SK-N-SH treated with all-trans-retinoic acid at 6 μM for 48 hours (cell line): ENCODE measurements at regions not wholly inside any gene's neighbourhood (a gene's known extent, or its start where the extent isn't known, plus 50 kb on each side); places are given as distances from the start of the nearest gene placed in this dataset.

Experiments
- ARNTL ChIP-seq: fragments of 450-650 bp; formaldehyde crosslinking; IDR thresholded peaks from 2 replicates; pipeline ENCODE4 v1.5.0; 2020; ENCODE audit warnings: low read depth, mild to moderate bottlenecking, moderate library complexity, borderline replicate concordance
- CSDC2 ChIP-seq: fragments of 250-450 bp; sonication (Bioruptor Pico); IDR thresholded peaks from 2 replicates; pipeline ENCODE4 v1.5.0; 2020; ENCODE audit warnings: mild to moderate bottlenecking, moderate library complexity
- GLIS3 ChIP-seq: fragments of 250-450 bp; sonication (Bioruptor Pico); IDR thresholded peaks from 2 replicates; pipeline ENCODE4 v1.5.0; 2020; ENCODE audit warnings: mild to moderate bottlenecking, moderate library complexity
- ISL1 ChIP-seq: fragments of 250-450 bp; sonication (Bioruptor Pico); IDR thresholded peaks from 2 replicates; pipeline ENCODE4 v2.1.2; 2022; ENCODE audit warnings: mild to moderate bottlenecking, moderate library complexity
- OSR1 ChIP-seq: fragments of 250-450 bp; sonication (Bioruptor Pico); IDR thresholded peaks from 2 replicates; pipeline ENCODE4 v1.8.0; 2022; ENCODE audit warnings: moderate library complexity, mild to moderate bottlenecking, inconsistent platforms
- PPARA ChIP-seq: fragments of 250-450 bp; sonication (Bioruptor Pico); IDR thresholded peaks from 2 replicates; pipeline ENCODE4 v1.5.0; 2020; ENCODE audit warnings: mild to moderate bottlenecking, borderline replicate concordance
- ZC3H10 ChIP-seq: fragments of 250-450 bp; sonication (Bioruptor Pico); IDR thresholded peaks from 2 replicates; pipeline ENCODE4 v1.5.1; 2021; ENCODE audit warnings: mild to moderate bottlenecking, moderate library complexity
- ZFP3 ChIP-seq: fragments of 250-450 bp; sonication (Bioruptor Pico); IDR thresholded peaks from 2 replicates; pipeline ENCODE4 v1.5.0; 2020; ENCODE audit warnings: mild to moderate bottlenecking, moderate library complexity
- ZNF565 ChIP-seq: fragments of 450-650 bp; formaldehyde crosslinking; conservative IDR thresholded peaks from 2 replicates; pipeline ENCODE4 v1.5.0; 2020; ENCODE audit warnings: low read depth, mild to moderate bottlenecking, moderate library complexity
- ZNF70 ChIP-seq: fragments of 450-650 bp; formaldehyde crosslinking; IDR thresholded peaks from 2 replicates; pipeline ENCODE4 v1.5.0; 2020; ENCODE audit warnings: mild to moderate bottlenecking, moderate library complexity
- TF ChIP-seq, protein P1 (sequence below): fragments of 250-450 bp; sonication (Bioruptor Pico); IDR thresholded peaks from 2 replicates; pipeline ENCODE4 v1.8.0; 2020; ENCODE audit warnings: mild to moderate bottlenecking, moderate library complexity, borderline replicate concordance
- TF ChIP-seq, protein P2 (sequence below): fragments of 250-450 bp; sonication (Bioruptor Pico); IDR thresholded peaks from 2 replicates; pipeline ENCODE4 v1.5.1; 2020; ENCODE audit warnings: low read depth, mild to moderate bottlenecking, moderate library complexity

DNA sequence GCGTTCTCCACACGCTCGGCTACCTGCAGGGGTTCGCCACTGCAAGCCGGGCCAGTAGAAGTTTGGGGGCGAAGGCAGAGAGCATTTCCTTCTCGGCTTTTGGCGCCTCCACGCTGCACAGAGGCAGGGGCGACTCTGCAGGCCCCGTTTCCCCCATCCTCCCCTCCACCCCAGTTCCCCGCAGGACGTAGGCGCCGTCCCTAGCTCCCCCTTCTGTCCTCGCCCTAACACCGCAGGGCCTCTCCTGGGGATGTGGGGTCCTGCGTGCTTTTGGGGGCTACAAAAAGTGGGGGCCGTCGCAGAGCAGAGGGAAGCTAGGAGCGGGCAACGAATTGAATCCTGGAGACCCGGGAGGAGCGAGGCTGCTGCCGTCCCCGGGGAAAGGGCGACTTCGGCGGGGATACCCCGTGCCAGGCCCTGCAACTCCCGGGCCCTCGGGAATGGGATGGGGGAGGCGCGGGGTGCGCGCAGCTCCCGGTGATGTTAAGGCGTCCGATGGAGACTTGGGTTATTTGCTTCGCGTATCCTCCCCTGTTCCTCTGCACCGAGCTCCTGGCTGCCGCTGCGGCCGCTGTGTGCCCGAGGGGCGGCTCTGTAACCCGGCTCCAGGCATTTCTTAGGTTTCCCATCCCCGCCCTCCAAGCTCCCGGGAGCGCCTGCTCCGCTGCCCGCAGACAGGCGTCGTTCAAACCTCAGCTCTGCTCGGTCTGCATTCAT is 255.9 kb upstream of the SOX21 start:
- TF ChIP-seq PPARA (CRISPR knock-in tag): no peak
- TF ChIP-seq ZNF565 (CRISPR knock-in tag): no peak
- no peak for TF ChIP-seq GLIS3 (CRISPR knock-in tag)
- TF ChIP-seq, protein P1, sequence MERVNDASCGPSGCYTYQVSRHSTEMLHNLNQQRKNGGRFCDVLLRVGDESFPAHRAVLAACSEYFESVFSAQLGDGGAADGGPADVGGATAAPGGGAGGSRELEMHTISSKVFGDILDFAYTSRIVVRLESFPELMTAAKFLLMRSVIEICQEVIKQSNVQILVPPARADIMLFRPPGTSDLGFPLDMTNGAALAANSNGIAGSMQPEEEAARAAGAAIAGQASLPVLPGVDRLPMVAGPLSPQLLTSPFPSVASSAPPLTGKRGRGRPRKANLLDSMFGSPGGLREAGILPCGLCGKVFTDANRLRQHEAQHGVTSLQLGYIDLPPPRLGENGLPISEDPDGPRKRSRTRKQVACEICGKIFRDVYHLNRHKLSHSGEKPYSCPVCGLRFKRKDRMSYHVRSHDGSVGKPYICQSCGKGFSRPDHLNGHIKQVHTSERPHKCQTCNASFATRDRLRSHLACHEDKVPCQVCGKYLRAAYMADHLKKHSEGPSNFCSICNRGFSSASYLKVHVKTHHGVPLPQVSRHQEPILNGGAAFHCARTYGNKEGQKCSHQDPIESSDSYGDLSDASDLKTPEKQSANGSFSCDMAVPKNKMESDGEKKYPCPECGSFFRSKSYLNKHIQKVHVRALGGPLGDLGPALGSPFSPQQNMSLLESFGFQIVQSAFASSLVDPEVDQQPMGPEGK (CRISPR knock-in tag): no peak
- TF ChIP-seq ARNTL (CRISPR knock-in tag): no peak
- TF ChIP-seq ZNF70 (CRISPR knock-in tag): no peak
- no peak for TF ChIP-seq ZC3H10 (CRISPR knock-in tag)
- TF ChIP-seq, protein P2, sequence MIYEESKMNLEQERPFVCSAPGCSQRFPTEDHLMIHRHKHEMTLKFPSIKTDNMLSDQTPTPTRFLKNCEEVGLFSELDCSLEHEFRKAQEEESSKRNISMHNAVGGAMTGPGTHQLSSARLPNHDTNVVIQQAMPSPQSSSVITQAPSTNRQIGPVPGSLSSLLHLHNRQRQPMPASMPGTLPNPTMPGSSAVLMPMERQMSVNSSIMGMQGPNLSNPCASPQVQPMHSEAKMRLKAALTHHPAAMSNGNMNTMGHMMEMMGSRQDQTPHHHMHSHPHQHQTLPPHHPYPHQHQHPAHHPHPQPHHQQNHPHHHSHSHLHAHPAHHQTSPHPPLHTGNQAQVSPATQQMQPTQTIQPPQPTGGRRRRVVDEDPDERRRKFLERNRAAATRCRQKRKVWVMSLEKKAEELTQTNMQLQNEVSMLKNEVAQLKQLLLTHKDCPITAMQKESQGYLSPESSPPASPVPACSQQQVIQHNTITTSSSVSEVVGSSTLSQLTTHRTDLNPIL (CRISPR knock-in tag): no peak
- no peak for TF ChIP-seq ISL1
- TF ChIP-seq OSR1 (CRISPR knock-in tag): no peak
- TF ChIP-seq ZFP3 (CRISPR knock-in tag): no peak
- TF ChIP-seq CSDC2: no peak
